ENCODE measurements at regions not wholly inside any gene's neighbourhood (a gene's known extent, or its start where the extent isn't known, plus 50 kb on each side); places are given as distances from the start of the nearest gene placed in this dataset.

DNA sequence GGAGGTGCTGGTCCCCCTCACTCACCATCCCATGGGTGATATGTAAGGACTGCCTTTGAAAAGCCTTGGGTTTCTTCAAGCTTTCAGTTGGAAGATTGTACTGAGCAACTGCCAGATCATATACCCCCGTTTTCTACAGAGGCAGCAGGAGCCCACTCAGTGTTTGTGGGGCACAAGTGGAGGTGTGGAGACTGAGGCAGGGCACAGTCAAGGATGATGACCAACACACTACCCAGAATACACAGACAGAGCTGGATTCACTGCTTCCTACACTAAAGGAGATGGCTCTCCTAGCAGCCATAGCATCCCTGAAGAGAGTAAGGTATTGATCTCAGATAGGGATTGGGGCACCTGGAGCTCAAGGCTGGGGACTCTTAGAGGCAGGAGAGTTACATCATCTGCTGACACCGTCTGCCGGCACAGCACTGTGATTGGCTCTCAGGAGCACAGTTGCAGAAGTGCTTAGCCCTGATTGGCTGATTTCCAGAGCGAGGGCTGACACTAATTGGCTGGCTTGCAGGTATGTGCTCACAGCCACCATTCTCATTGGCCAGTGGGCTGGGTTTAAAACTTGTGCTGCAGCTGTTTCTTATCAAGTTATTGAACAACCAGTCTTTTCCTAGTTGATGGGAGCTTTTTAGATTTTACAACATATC is 77.9 kb upstream of the PFKP start:
- intact Hi-C loops (cut with DNase I; ENCODE audit: low total_unique reads) = no loop called here
- no peak for TF ChIP-seq CTCF (IDR thresholded peaks at IDR 0.05 in 8 of 11, conservative IDR thresholded peaks at IDR 0.05 in 3 of 11)
- no peak for TF ChIP-seq POLR2AphosphoS5 (IDR thresholded peaks at IDR 0.05)
- no peak for TF ChIP-seq POLR2A (IDR thresholded peaks at IDR 0.05)

GRCh38 chr10:2987185-2987768 is 80.1 kb upstream of the PFKP start:
- intact Hi-C loops (cut with DNase I; ENCODE audit: low total_unique reads) = no loop called here
- peaks cover 0 to 53% (median 10%) of the 10 kb centered on the region in 7 donors for H3K27me3 ChIP-seq (replicated peaks in 1 of 7)
- no peak overlapping the region for H3K27ac ChIP-seq
- H3K36me3 ChIP-seq = no peaks in the 10 kb centered on the region
- no peak overlapping the region for H3K4me3 ChIP-seq
- no peak for TF ChIP-seq CTCF (IDR thresholded peaks at IDR 0.05 in 8 of 11, conservative IDR thresholded peaks at IDR 0.05 in 3 of 11)
- TF ChIP-seq POLR2AphosphoS5 (IDR thresholded peaks at IDR 0.05) = no peak
- no peak for TF ChIP-seq POLR2A (IDR thresholded peaks at IDR 0.05)
- peaks cover 0 to 17% (median 12%) of the 10 kb centered on the region in 8 donors for H3K9me3 ChIP-seq
- no peak for DNase-seq
- 19 to 41% (median 27%) methylated on average over 2 of the region's 2 CpGs for WGBS, 5 donors
- peaks cover 0 to 15% (median 8%) of the 10 kb centered on the region in 6 donors for H3K4me1 ChIP-seq

More for the DNA sequence above, 77.9 kb upstream of the PFKP start:
- Histone ChIP-seq H3K4me1 (peaks cover 0 to 15% (median 8%) of the 10 kb centered on the region in 6 donors), H3K27me3 (replicated peaks in 1 of 7) (peaks cover 0 to 59% (median 9%) of the 10 kb centered on the region in 7 donors), H3K36me3 (no peaks in the 10 kb centered on the region), H3K9me3 (peaks cover 0 to 17% (median 12%) of the 10 kb centered on the region in 8 donors), H3K4me3 (no peak overlapping the region), H3K27ac (no peak overlapping the region)
- no peak for DNase-seq
- WGBS, 5 donors = 67 to 87% (median 79%) methylated on average over 1 to 4 of the region's 4 CpGs

DNA sequence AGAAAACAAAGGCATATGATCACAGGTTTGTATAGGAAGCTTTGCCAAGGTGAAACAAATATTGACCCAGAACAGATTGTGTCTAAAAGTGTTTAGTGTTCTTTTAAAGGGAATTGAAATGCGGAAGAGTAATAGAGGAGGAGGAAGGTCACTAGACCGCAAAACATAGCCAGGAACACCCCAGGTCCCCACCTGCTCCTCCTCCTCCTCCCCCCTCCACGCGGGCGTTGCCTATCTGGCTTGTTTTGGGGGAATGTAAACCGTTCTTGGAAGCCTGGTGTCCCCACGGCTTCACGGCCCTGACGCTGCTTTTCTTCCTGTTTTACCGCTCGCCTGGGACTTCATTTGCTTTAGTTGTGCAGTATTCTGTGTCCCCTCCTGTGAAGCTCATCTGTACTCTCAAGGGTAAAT is 81.0 kb upstream of the PFKP start:
- intact Hi-C loops (cut with DNase I; ENCODE audit: low total_unique reads) = no loop called here
- peak overlapping the region in 1 of 8 donors; percentile 36 for H3K4me3 ChIP-seq
- no peaks in the 10 kb centered on the region for H3K36me3 ChIP-seq
- H3K4me1 ChIP-seq = peaks cover 0 to 15% (median 8%) of the 10 kb centered on the region in 6 donors
- no peak overlapping the region for H3K27ac ChIP-seq
- peaks cover 0 to 17% (median 12%) of the 10 kb centered on the region in 8 donors for H3K9me3 ChIP-seq
- no peak for DNase-seq
- no peak for TF ChIP-seq POLR2A (IDR thresholded peaks at IDR 0.05)
- TF ChIP-seq POLR2AphosphoS5 (IDR thresholded peaks at IDR 0.05) = peak in 1 of 3 donors; percentile 14
- peaks cover 0 to 62% (median 10%) of the 10 kb centered on the region in 7 donors for H3K27me3 ChIP-seq (replicated peaks in 1 of 7)
- WGBS, 5 donors = 20 to 34% (median 26%) methylated on average over 11 of the region's 11 CpGs

DNA sequence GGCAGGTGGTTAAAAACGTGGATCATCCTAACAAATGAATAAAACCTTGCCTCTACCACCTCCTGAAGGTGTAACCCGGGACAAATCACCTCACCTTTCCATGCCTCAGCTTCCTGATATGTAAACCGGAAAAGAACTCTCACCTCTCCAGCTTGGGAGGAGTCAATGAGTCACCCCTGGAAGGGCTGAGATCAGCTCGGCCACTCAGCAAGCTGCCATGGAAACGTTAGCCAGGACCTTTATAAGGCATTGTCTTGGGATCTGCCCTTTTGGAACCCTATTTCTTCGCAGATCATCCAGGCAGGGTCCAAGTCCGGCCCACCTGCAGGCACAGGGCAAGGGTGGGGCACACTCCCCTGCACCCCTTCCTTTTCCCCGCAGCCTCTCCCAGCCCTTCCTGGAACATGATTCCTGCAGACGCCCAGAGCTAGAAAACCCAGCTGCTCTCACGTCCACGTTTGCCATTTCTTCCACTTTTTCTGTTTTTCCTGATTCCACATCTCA is 81.6 kb upstream of the PFKP start:
- TF ChIP-seq POLR2A (IDR thresholded peaks at IDR 0.05) (no peak), POLR2AphosphoS5 (IDR thresholded peaks at IDR 0.05) (no peak)
- Histone ChIP-seq H3K27me3 (replicated peaks in 1 of 7) (peaks cover 0 to 63% (median 10%) of the 10 kb centered on the region in 7 donors), H3K4me1 (peaks cover 0 to 15% (median 8%) of the 10 kb centered on the region in 6 donors), H3K36me3 (no peaks in the 10 kb centered on the region), H3K27ac (no peak overlapping the region), H3K4me3 (peak overlapping the region in 1 of 8 donors; percentile 36), H3K9me3 (peaks cover 0 to 17% (median 12%) of the 10 kb centered on the region in 8 donors)
- 32 to 46% (median 34%) methylated on average over 11 of the region's 11 CpGs for WGBS, 5 donors
- DNase-seq = no peak
- intact Hi-C loops (cut with DNase I; ENCODE audit: low total_unique reads) = no loop called here

DNA sequence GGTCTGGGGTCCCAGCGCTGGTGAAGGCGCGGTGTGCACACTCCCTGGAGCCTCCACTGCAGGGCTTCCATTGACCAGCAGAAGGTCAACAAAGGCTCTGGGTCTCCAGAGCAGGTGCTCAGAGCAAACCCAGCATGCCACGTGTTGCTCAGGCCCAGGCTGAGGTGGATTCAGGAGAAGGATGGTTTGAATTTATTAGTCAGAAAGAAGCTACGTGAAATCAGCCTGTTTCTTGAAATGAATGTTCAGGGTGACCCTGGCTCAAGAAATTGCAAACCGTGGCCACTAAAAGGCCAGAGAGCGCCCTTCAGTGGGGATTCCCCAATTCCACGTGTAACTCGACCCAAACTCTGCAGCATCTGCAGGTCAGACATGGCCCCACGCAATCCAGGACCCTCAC is 82.7 kb upstream of the PFKP start:
- Histone ChIP-seq H3K4me1 (peaks cover 0 to 19% (median 8%) of the 10 kb centered on the region in 6 donors), H3K27ac (no peak overlapping the region), H3K9me3 (peaks cover 0 to 14% (median 10%) of the 10 kb centered on the region in 8 donors), H3K36me3 (no peaks in the 10 kb centered on the region), H3K27me3 (replicated peaks in 1 of 7) (peaks cover 0 to 60% (median 10%) of the 10 kb centered on the region in 7 donors), H3K4me3 (no peak overlapping the region)
- TF ChIP-seq POLR2A (IDR thresholded peaks at IDR 0.05) (no peak), POLR2AphosphoS5 (IDR thresholded peaks at IDR 0.05) (no peak), CTCF (IDR thresholded peaks at IDR 0.05 in 8 of 11, conservative IDR thresholded peaks at IDR 0.05 in 3 of 11) (no peak)
- WGBS, 5 donors = 78 to 90% (median 80%) methylated on average over 10 of the region's 10 CpGs
- intact Hi-C loops (cut with DNase I; ENCODE audit: low total_unique reads) = no loop called here
- no peak for DNase-seq

Measured in spleen (tissue), 11 donors.